H9 (cell line): ENCODE measurements at regions not wholly inside any gene's neighbourhood (a gene's known extent, or its start where the extent isn't known, plus 50 kb on each side); places are given as distances from the start of the nearest gene placed in this dataset.

Experiments used
- DNase-seq: peaks from one replicate; pipeline ENCODE4 v3.0.0-alpha.2; 2017
- H2AFZ ChIP-seq: one replicate; pipeline ENCODE4 v1.6.1; 2013; ENCODE audit warnings: mild to moderate bottlenecking, low read length, control low read depth, moderate library complexity
- H2AK5ac ChIP-seq: 2 replicates; pipeline ENCODE4 v1.6.1; 2013; ENCODE audit warnings: low read length, control low read depth, mixed read lengths; ENCODE audit not compliant: insufficient read length
- H2BK120ac ChIP-seq: one replicate; pipeline ENCODE4 v1.6.1; 2013; ENCODE audit warnings: low read depth, mild to moderate bottlenecking, low read length, control low read depth, inconsistent platforms; ENCODE audit not compliant: poor library complexity, severe bottlenecking
- H2BK12ac ChIP-seq: 2 replicates; pipeline ENCODE4 v1.6.1; 2013; ENCODE audit warnings: low read length, control low read depth, mixed read lengths, low read depth; ENCODE audit not compliant: insufficient read length
- H2BK15ac ChIP-seq: 2 replicates; pipeline ENCODE4 v1.6.1; 2013; ENCODE audit warnings: low read depth, low read length, control low read depth
- H2BK20ac ChIP-seq: one replicate; pipeline ENCODE4 v1.6.1; 2013; ENCODE audit warnings: low read depth, mild to moderate bottlenecking, low read length, control low read depth, inconsistent platforms; ENCODE audit not compliant: poor library complexity, severe bottlenecking
- H2BK5ac ChIP-seq: 2 replicates; pipeline ENCODE4 v1.6.1; 2013; ENCODE audit warnings: low read length, control low read depth, mixed read lengths; ENCODE audit not compliant: insufficient read length
- H3K14ac ChIP-seq: 2 replicates; pipeline ENCODE4 v1.6.1; 2013; ENCODE audit warnings: low read length, control low read depth; ENCODE audit not compliant: insufficient read depth
- H3K18ac ChIP-seq: 2 replicates; pipeline ENCODE4 v1.6.1; 2013; ENCODE audit warnings: low read depth, mild to moderate bottlenecking, mixed read lengths, low read length, control low read depth; ENCODE audit not compliant: insufficient read length
- H3K23ac ChIP-seq: 2 replicates; pipeline ENCODE4 v1.6.1; 2013; ENCODE audit warnings: low read length, control low read depth, mixed read lengths, low read depth; ENCODE audit not compliant: insufficient read length
- H3K23me2 ChIP-seq: 2 replicates; pipeline ENCODE4 v1.6.1; 2013; ENCODE audit warnings: low read depth, mild to moderate bottlenecking, mixed read lengths, low read length, control low read depth; ENCODE audit not compliant: insufficient read length, poor library complexity, severe bottlenecking
- H3K27ac ChIP-seq: 2 replicates; pipeline ENCODE4 v1.5.1; 2013; ENCODE audit warnings: low read length, control low read depth, mixed read lengths, low read depth; ENCODE audit not compliant: insufficient read length
- H3K27me3 ChIP-seq: 2 replicates; pipeline ENCODE4 v1.6.1; 2013; ENCODE audit warnings: low read length, control low read depth, inconsistent platforms; ENCODE audit not compliant: insufficient read depth
- H3K4ac ChIP-seq: 2 replicates; pipeline ENCODE4 v1.6.1; 2013; ENCODE audit warnings: low read depth, mild to moderate bottlenecking, control low read depth, inconsistent platforms, low read length, moderate library complexity
- H3K4me1 ChIP-seq: 2 replicates; pipeline ENCODE4 v1.6.1; 2013; ENCODE audit warnings: low read length, control low read depth, inconsistent platforms; ENCODE audit not compliant: insufficient read depth
- H3K4me2 ChIP-seq: 2 replicates; pipeline ENCODE4 v1.6.1; 2013; ENCODE audit warnings: low read length, control low read depth, mixed read lengths; ENCODE audit not compliant: insufficient read length, insufficient read depth
- H3K56ac ChIP-seq: 2 replicates; pipeline ENCODE4 v1.6.1; 2013; ENCODE audit warnings: low read depth, mild to moderate bottlenecking, mixed read lengths, low read length, control low read depth; ENCODE audit not compliant: insufficient read length
- H3K79me1 ChIP-seq: 2 replicates; pipeline ENCODE4 v1.6.1; 2013; ENCODE audit warnings: low read depth, mild to moderate bottlenecking, moderate library complexity, low read length, control low read depth, inconsistent platforms; ENCODE audit not compliant: insufficient read depth, poor library complexity, severe bottlenecking
- H3K79me2 ChIP-seq: 2 replicates; pipeline ENCODE4 v1.6.1; 2013; ENCODE audit warnings: low read length, control low read depth, inconsistent platforms; ENCODE audit not compliant: insufficient read depth
- H3K9ac ChIP-seq: 2 replicates; pipeline ENCODE4 v1.6.1; 2013; ENCODE audit warnings: low read length, control low read depth, mixed read lengths; ENCODE audit not compliant: insufficient read length; ENCODE audit errors: extremely low read depth
- H3K9me3 ChIP-seq: one replicate; pipeline ENCODE4 v1.6.1; 2013; ENCODE audit warnings: low read depth, low read length, inconsistent platforms; ENCODE audit not compliant: control insufficient read depth
- H3T11ph ChIP-seq: one replicate; pipeline ENCODE4 v1.6.1; 2013; ENCODE audit warnings: mild to moderate bottlenecking, low read length, control low read depth, inconsistent platforms
- H4K20me1 ChIP-seq: one replicate; pipeline ENCODE4 v1.6.1; 2013; ENCODE audit not compliant: control insufficient read depth, insufficient read length, insufficient read depth
- H4K5ac ChIP-seq: 2 replicates; pipeline ENCODE4 v1.6.1; 2013; ENCODE audit warnings: low read depth, mild to moderate bottlenecking, mixed read lengths, low read length, control low read depth; ENCODE audit not compliant: insufficient read length
- H4K8ac ChIP-seq: replicated peaks from 2 replicates; pipeline ENCODE4 v1.6.1; 2013; ENCODE audit warnings: low read length, control low read depth, mixed read lengths, low read depth; ENCODE audit not compliant: insufficient read length
- H4K91ac ChIP-seq: 2 replicates; pipeline ENCODE4 v1.6.1; 2013; ENCODE audit warnings: low read depth, mild to moderate bottlenecking, moderate library complexity, mixed read lengths, low read length, control low read depth; ENCODE audit not compliant: insufficient read length
- H3K27ac Mint-ChIP-seq, 3 experiments: 2 replicates in 2 of 3; 3 replicates in 1 of 3; pipeline ENCODE4 v1.8.0; 2020 to 2021; ENCODE audit warnings: mixed read lengths in 3 of 3, mild to moderate bottlenecking in 1 of 3, moderate library complexity in 1 of 3
- H3K27me3 Mint-ChIP-seq: 2 replicates; pipeline ENCODE4 v1.8.0; 2021; ENCODE audit warnings: low read depth, mild to moderate bottlenecking, moderate library complexity, mixed read lengths
- H3K36me3 Mint-ChIP-seq, 3 experiments: 2 replicates in 2 of 3; 3 replicates in 1 of 3; pipeline ENCODE4 v1.8.0; 2020 to 2021; ENCODE audit warnings: low read depth in 3 of 3, mixed read lengths in 3 of 3; ENCODE audit not compliant: insufficient read depth in 1 of 3
- H3K4me1 Mint-ChIP-seq, 2 experiments: 2 replicates each; pipeline ENCODE4 v1.8.0; 2020; ENCODE audit warnings: mixed read lengths in 2 of 2
- H3K4me3 Mint-ChIP-seq, 2 experiments: 2 replicates in 1 of 2; 3 replicates in 1 of 2; pipeline ENCODE4 v1.8.0; 2020 to 2021; ENCODE audit warnings: mild to moderate bottlenecking in 2 of 2, mixed read lengths in 2 of 2, moderate library complexity in 1 of 2
- H3K9me3 Mint-ChIP-seq, 2 experiments: 2 replicates in 1 of 2; 3 replicates in 1 of 2; pipeline ENCODE4 v1.8.0; 2020; ENCODE audit warnings: mild to moderate bottlenecking in 2 of 2, mixed read lengths in 2 of 2, moderate library complexity in 1 of 2
- WGBS: extraction: QIAGEN DNeasy Blood & Tissue Kit; methylation state at CpG from one replicate; pipeline ENCODE4 v1.1.7; 2013; ENCODE audit warnings: missing lambda C conversion rate, low lambda C conversion rate, mixed read lengths; ENCODE audit not compliant: insufficient read length; ENCODE audit errors: extremely low coverage; 5-methylcytosine and 5-hydroxymethylcytosine counted together
- TF ChIP-seq, protein P1 (sequence below): fragments of 200-600 bp; sonication (generic); conservative IDR thresholded peaks from 3 replicates; pipeline ENCODE4 v1.8.0; 2021; ENCODE audit warnings: antibody characterized with exemption, mild to moderate bottlenecking

DNA sequence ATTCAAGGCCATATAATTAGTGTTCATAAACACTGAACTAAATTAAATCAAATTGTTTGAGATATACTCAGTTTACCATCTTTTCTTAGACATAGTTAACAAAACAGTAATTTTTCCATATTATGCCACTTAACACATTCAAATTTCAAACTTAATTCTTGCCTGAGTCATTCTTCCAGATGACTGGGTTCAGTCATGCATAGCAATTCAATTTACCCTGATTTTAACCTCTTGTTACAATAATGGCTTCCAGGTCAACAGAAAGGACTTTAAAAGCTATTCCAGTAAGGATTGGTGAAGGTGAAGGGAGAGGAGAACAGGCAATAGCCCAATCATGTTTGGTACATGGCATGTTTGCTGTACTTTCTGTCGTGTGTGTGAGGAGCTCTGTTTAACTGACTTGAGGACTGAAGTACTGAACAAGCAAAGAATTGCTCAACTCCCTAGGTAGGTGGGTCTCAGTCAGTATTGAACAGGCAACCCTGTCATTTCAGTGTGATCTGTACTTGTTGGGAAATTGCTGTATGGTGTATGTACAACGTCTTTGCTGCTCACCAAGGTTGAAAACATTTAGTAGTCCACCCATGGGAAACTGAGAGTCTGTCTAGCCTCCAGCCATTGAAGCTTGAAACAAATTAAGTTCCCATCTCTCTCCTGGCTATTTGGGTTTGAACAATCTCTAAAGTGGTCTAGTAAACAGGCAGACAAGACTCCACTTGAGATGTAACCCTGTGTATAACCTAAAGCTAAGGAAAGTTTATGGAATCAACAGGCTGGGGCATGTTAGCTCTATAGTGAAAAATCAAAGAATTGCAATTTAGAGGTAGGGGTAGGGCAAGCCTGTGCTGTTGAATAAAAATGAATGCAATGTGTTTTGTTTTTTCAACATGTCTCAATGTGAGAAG lies 327.2 kb downstream of the BTG1 start:
- Histone ChIP-seq H3K4me1 (no peaks in the 10 kb centered on the region), H2AFZ (no peak overlapping the region), H3K27me3 (no peaks in the 10 kb centered on the region), H2BK120ac (no peak overlapping the region), H4K91ac (no peak overlapping the region), H3K9ac (no peak overlapping the region), H2BK15ac (no peak overlapping the region), H3K14ac (no peak overlapping the region), H3K27ac (no peak overlapping the region), H3T11ph (no peak overlapping the region), H3K56ac (no peak overlapping the region), H3K4me2 (no peak overlapping the region), H4K20me1 (no peaks in the 10 kb centered on the region), H3K18ac (no peak overlapping the region), H3K23me2 (no peaks in the 10 kb centered on the region), H3K23ac (no peak overlapping the region), H4K5ac (no peak overlapping the region), H2BK5ac (no peak overlapping the region), H2BK20ac (no peak overlapping the region), H3K79me1 (no peaks in the 10 kb centered on the region), H4K8ac (no peak overlapping the region), H2AK5ac (no peak overlapping the region), H2BK12ac (no peak overlapping the region), H3K4ac (no peak overlapping the region), H3K79me2 (no peaks in the 10 kb centered on the region), H3K9me3 (no peaks in the 10 kb centered on the region)
- Mint-ChIP-seq H3K27me3 (no peaks in the 10 kb centered on the region), H3K36me3 (peaks cover 0 to 4% (median 0%) of the 10 kb centered on the region in 3 experiments; a peak in 1 of 7 replicates), H3K4me1 (no peaks in the 10 kb centered on the region), H3K4me3 (no peak overlapping the region), H3K27ac (no peak overlapping the region), H3K9me3 (peaks cover 0 to 4% of the 10 kb centered on the region in 2 experiments; a peak in 1 of 5 replicates)
- TF ChIP-seq, protein P1, sequence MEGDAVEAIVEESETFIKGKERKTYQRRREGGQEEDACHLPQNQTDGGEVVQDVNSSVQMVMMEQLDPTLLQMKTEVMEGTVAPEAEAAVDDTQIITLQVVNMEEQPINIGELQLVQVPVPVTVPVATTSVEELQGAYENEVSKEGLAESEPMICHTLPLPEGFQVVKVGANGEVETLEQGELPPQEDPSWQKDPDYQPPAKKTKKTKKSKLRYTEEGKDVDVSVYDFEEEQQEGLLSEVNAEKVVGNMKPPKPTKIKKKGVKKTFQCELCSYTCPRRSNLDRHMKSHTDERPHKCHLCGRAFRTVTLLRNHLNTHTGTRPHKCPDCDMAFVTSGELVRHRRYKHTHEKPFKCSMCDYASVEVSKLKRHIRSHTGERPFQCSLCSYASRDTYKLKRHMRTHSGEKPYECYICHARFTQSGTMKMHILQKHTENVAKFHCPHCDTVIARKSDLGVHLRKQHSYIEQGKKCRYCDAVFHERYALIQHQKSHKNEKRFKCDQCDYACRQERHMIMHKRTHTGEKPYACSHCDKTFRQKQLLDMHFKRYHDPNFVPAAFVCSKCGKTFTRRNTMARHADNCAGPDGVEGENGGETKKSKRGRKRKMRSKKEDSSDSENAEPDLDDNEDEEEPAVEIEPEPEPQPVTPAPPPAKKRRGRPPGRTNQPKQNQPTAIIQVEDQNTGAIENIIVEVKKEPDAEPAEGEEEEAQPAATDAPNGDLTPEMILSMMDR, result no peak
- no CpG with 5 or more reads among the region's 2 CpGs for WGBS
- DNase-seq, result no peak
